GM21576 (cell line): ENCODE measurements at regions not wholly inside any gene's neighbourhood (a gene's known extent, or its start where the extent isn't known, plus 50 kb on each side); places are given as distances from the start of the nearest gene placed in this dataset.
"Not testable (repeated sequence)": the region's sequence is repeated elsewhere in the genome, so short reads cannot be mapped to it uniquely, and the experiment has no call there.

Source experiments
- ATAC-seq: cut with Tn5 transposase; IDR thresholded peaks from one replicate; pipeline ENCODE4 v1.9.1; 2021; ENCODE audit warnings: mild to moderate bottlenecking, moderate library complexity; ENCODE audit not compliant: unreplicated experiment

DNA sequence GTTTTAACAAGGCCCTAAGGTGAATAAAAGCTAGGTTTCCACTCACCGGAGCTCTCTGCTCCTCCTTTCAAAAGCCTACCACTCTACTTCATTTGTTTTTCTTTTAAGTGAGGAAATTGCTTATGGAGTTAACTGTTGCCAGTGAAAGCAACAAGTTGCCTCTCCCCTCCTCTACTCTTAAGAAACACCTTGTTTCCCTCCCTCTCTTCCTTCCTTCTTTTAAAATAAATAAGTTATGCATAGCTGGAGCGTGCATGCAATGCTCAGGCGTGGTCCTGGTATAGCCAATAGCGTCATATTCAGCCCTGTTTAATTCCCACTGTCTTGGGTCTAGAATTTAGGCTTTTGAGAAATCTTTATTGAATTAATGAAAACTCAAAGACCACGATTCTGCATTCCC lies 101.1 kb upstream of the IGF1R start:
- ATAC-seq, result no peak

DNA sequence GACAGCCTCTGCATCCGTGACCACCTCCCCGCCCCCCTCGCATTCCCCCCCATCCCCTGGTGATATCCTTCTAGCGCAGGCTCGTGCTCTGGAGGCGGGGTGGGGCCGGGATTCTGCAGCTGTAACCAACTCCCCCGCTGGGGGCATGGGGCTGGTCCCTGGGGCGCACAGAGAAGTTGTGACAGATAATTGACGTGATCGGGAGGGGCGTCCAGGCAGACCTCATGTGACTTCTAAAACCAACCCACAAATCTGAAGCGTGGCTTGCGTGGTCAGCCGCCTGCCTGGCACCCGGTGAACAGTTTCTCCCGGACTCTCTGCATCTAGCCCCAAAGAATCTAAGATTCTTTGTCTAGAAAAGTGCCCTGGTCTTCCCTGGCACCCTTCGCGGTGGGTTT lies 100.6 kb upstream of the IGF1R start:
- ATAC-seq, result no peak

DNA sequence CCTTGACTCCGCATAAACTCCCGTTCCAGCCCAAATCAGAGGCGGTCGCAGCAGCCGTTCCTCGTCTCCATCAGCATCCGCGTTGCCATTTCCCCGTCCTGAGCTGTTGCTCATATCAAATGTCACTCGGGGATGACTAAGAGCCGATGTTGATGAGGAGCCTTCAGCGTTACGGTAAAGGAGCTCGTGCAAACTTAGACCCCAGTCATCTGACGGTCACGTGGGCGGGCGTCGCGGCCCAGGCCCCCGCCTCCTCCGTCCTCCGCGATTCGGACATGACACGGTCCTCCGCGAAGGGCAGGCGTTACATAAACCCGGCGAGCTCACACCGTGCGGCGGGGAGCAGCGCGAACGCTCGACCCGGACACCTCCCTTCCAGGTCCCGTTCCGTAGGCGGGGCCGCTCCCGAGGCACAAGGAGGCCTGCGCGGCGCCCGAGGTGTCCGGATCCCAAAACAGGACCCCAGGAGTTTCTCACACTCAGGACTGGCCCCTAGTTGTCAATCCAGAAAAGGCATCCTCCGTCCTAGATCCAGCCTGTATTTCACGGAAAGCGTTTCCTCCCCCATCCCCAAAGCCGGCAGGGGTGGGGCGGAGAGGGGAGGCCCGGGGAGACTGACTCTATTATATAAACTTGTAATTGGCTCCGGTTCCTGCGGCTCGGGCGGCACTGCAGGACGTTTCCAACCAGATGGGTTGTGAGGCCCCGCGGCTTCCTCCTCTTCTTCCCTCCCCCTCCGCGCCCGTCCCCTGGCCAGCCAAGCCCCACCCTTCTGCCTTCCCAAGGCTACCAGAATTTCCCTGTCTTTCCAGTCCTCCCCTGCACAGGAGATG lies 100.0 kb upstream of the IGF1R start:
- no peak for ATAC-seq

DNA sequence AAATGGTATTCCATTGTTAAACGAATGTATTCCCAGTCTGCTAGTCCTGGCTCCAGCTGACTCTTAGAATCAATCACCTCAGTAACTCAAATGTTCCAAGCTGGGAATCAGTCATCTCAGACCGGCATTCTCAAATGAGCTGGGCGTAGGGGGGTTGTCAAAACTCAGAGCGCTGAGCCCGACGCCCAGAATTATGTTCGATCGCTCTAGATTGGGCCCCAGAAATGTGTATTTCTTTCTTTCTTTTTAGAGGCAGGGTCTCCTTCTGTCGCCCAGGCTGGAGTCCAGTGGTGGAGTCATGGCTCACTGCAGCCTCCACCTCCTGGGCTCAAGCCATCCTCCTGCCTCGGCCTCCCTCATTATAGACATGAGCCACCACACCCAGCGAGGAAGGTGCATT lies 99.3 kb upstream of the IGF1R start:
- ATAC-seq, result no peak

DNA sequence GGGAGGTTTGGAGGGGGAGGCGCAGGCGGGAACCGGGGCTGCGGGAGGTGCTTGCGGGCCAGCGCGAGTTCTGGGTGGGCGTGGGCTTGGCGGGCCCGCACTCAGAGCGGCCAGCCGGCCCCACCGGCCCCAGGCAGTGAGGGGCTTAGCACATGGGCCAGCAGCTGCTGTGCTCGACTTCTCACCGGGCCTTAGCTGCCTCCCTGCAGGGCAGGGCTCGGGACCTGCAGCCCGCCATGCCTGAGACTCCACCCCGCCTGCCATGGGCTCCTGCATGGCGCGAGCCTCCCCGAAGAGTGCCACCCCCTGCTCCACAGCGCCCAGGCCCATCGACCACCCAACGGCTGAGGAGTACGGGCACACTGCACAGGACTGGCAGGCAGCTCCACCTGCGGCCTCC lies 98.6 kb upstream of the IGF1R start:
- no peak for ATAC-seq

DNA sequence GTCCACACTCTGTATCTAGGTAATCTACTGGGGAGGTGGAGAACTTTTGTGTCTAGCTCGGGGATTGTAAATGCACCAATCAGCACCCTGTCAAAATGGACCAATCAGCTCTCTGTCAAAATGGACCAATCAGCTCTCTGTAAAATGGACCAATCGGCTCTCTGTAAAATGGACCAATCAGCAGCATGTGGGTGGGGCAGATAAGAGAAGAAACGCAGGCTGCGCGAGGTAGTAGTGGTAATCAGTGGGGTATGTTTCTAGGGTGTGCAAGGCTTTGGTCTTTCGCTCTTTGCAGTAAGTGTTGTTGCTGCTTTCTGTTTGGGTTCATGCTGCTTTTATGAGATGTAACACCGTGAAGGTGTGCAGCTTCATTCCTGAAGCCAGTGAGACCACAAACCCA lies 98.0 kb upstream of the IGF1R start:
- ATAC-seq, result not testable (repeated sequence)

DNA sequence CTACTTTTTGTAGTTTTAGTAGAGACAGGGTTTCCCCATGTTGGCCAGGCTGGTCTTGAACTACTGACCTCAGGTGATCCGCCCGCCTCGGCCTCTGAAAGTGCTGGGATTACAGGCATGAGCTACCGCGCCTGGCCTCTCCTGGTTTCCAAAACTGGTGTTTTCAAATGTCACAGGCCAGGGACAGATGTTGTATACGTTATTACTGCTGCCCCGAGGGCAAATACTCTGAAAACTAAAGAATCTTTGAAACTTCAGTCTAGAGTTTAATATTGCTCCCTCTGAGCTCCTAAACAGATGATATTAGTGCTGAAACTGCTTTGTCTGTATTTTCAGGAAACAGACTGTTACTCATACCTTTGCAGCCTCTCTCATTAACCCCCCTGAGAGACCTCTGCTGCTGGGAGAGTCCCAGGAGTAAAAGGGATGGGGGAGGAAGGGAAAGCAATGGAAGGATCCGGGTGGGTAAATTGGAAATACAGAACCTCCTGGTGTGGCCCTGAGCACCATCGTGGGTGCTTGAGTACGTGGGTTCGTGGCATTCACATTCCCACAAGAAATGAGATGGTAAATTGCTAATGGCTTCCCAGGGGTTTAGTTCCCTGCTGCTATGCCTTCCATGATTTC lies 96.3 kb upstream of the IGF1R start:
- ATAC-seq, result no peak

DNA sequence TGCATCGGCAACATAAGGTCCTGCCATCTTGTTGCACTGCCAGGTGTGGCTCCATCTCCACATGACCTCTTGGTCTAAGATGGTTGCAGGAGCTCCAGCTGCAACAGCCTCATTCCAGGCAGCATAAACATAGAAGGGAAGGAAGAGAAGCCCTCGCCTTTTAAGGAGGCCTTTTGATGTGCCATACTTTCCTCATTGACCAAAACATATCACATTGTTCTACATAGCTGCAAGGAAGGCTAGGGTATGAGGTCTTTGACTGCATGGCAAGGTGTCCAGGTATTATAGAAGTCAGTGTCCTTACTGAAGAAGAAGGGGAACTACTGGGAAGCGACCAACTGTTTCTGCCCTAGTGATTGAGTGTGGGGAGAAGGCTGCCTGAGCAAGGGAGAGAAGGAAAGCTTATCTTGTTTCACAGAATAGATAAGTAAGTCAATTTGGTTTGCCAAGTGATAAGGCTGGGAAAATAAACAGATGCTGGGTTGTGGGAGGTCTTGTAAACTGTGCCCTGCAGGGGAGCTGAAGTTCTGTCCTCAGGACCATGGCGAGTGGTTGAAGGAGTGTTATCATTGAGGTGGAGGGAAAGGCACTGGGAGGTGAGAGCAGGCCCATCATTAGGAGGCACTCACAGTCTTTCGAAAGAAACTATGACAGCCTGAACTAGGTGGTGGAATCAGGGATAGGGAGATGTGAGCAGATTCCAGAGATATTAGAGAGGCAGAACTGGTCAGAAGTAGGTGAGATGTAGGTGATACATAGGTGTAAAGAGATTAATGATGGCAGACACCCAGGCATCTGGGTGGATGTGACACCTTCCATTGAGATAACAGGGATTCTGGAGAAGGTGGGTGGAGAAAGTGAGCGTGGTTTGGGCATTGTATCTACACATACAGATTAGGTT lies 93.8 kb upstream of the IGF1R start:
- no peak for ATAC-seq

DNA sequence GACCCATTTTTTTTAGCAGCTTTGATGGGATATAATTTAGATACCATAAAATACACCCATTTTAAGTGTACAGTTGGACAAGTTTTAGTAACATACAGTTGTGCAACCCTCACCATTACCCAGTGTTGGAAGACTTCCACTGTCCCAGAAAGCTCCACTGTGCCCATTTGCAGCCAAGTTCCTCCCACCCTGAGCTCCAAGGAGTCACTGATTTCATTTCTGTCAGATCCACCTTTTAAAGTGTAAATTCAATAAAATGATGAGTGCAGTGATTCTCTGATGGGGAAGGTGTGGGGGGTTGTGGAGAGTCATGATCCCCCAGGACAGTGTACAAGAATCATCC lies 93.2 kb upstream of the IGF1R start:
- ATAC-seq, result no peak

DNA sequence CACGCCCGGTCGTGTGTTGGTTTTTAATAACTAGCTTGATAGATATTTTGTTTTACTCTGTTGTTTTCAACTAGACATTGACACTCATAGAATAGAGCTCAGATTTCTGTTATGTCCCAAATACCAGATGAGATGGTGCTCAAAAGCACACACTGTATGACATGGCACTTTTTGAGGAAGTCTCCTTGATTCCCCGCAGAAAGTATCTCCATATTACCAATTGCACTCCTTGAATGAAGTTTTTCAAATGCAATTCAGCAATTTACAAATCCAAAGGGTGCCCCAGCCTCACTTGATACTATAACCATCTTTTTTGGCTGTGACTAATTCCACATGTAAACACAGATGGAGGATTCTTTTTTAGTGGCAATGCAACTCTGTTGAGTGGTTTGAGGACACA lies 92.0 kb upstream of the IGF1R start:
- no peak for ATAC-seq

DNA sequence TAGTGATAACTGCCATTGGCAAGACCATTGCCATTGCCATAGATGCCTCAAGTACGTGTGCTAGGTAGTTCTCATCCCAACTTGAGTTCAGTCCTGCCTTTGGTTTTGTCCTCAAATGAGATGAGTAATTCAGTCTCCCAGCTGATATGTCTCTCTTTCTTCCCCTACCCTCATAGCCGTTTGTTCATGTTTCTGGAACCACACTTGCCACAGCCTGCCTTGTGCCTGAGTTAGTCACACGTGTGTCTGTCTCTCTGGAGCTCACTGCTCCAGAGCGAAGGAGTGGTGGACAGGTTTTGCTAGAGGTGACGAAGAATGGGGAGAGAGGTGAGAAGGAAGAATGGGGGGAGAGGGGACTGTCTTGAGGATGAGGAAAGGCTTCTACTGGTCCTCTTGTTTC lies 88.0 kb upstream of the IGF1R start:
- ATAC-seq, result no peak

DNA sequence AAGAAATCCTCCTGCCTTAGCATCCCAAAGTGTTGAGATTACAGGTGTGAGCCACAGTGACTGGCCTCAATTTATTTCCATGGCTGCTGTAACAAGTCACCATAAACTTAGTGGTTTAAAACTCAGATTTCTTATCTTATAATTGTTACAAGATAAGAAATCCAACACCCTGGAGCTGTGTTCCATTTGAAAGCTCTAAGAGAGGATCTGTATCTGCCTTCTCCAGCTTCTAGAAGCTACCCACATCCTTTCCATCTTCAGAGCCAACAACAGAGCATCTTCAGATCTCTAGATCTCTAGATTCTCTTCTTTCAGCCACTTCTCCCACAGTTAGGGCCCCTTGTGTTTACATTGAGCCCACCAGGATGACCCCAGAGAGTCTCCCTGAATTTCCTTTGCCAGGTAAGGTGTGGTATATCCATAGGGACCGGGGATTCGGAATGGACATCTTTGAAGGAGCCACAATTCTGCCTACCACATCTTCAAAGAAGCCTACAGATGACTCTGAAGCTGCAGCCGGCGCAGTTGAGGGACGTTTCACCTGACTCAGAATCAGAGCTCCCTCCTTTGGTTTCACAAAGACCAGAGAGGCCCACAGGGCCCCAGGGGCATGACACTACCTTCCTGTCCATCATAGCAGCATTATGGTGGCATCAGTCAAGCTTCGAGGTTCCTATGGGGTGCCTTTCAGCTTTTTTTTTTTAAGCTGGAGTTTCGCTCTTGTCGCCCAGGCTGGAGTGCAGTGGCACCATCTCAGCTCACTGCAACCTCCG lies 87.0 kb upstream of the IGF1R start:
- ATAC-seq, result no peak

DNA sequence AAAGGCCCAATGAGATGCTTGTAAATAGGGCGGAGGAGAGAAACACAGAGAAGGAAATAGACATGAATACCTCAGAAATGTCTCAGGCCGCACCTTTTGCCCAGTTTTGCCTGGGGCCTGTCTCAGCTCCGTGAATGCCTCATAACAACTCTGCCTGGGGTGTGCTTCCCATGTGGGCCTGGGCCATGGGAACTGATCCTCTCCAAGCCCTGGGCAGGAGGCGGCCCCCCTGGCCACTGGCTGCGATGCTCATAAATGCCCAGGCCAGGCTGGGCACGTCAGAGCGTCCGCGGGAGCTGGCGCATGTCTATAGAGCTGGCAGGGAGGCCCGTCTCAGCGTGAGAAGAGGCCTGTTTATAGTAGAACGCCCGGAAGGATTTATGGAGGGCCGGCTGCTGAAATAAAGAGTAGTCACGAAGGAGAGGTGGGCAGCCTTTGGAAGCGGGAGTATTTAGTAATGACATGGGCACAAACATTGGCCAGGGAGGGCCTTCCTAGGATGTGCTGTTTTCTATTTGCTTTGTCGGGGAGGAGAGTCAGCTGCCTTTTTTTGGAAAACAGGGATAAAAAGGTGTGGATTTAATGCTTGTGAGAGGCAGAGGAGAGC lies 85.9 kb upstream of the IGF1R start:
- ATAC-seq, result no peak

DNA sequence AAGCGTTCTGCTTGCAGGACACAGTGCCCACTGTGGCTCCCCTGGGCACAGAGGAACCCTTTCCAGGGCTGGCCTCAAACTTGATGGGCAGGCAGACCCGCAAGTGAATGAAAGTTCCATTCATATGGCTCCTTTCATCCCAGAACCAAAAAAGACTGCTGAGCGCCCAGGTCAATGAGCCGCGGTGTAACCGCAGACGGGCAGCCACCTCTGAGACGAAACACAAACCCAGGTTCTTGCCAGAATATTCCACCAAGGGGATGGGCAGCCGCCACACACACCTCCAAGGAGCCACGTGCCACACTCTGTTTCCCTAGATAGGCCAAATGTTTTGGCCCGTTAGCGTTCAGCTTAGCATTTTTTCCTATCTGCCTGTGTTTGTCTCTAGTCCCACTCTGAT lies 82.8 kb upstream of the IGF1R start:
- ATAC-seq, result no peak

DNA sequence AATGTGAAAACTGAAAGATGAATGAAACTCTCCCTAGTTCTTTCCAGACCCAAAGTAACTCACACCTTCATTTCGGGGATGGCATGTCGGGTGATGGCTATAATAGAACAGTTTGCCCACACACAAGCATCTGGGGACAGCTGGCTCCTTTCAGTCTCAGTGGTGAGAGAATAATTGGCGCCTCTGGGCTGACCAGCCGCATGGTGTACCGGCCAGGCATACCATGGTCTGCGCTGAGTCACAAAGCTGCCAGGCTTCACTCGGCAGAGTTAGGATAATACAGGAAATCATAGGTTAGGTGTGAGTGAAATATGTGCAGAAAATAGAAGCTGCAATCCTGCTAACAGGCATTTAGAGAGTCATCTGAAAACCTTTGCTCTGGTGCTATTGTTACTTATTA lies 80.4 kb upstream of the IGF1R start:
- ATAC-seq, result no peak

DNA sequence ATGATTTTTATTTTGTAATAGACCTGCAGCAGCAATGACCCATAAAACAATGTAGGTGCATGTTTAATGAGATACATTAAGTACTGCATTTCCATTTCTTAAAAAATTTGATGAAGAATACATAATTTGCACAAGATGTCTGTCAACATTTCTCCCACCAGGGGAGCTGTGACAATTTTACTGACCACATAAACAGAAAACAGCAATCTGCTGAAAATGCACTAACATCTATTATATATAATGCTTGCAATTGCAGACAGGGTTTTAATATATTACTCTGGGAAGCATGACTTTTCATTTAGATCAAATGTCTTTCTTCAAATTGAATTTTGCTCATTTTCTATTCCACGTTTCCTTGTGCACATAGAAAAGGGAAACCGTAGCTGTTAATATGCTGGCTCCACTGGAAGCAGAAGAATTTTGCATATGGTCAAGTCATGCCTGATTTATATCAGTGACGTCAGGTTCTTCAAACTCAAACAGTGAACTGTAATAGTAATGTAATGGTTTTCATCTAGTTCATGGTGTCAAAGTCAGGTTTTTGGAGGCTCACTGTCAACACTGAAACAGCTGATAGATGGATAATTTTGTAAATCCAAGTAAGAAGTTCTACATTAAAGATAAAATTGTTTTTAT lies 79.8 kb upstream of the IGF1R start:
- no peak for ATAC-seq

DNA sequence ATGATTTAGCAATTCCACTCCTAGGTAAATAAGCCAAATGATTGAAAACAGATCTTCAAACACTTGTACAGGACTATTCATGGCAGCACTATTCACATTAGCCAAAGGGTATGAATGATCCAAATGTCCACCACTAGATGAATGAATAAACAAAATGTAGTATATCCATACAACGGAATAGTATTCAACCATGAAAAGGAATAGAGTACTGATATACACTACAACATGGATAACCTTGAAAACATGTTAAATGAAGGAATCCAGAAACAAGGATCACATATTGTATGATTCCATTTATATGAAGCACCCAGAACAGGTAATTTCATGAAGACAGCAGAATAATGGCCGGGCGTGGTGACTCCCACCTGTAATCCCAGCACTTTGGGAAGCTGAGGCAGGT lies 78.2 kb upstream of the IGF1R start:
- no peak for ATAC-seq

DNA sequence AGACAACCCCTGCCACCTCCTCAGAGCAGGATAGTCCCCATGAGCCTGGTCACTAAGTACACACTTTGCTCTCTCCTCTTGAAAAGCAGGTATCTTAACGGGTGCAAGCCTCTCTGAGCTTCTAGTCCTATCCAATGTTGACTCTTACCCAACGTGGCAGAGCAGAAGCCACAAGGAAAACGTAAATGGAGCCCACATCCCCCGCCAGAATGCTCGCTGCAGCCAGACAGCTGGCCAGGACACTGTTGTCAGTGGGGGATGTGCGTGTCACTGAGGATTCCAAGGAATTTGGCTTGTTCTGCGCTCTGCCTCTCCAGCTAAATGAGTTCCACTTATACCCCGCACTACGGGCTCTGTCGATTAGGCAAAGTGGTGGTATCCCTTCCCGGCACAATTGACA lies 67.8 kb upstream of the IGF1R start:
- ATAC-seq, result no peak

DNA sequence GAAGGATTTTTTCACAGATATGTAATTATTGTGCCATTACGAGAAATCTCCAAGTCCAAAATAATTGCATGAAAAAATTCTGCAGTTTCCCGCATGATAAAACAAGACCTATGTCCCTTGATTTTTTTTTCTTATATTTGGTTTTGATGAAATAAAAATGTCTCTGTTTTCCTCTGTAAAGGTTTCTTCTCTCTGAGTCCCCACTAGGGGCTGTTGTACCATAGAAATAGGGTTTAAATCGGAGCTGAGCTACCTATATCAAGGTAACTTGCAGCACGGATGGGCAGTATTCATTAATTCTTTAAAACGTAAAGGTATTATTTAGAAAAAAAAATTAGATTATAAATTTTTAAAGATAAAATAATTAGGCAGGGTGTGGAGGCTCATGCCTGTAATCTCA lies 66.6 kb upstream of the IGF1R start:
- ATAC-seq, result no peak

DNA sequence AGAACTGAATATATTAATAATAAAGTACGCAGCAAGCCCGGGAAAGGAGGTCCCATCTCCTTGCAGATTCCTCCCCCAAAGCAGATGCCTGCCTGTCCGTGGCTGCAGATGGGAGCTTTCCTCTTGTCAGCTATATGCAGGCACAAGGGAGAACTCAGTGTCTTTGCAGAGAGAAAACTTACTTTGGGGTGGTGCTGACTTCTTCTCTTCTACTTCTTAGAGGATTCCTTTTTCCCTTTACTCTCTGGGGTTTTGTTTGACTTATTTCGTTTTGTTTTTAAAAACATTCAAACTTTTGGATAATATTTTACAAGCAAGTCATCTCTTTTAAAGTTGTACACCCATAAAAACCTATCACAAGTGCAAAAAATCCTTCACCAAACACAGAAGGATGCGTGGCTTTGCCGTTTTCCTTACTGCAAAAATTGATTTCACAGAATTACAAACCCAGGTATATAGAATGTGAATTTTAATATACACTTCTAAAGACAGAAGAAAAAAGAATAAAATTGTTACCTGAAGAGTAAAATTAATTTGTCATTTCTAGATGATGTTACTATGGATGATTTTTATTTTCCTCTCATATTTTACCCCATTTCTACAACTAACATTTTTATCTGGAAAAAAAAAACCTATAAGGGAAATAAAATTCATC lies 65.3 kb upstream of the IGF1R start:
- ATAC-seq, result no peak
